Testis (tissue), 2 donors: ENCODE measurements at regions not wholly inside any gene's neighbourhood (a gene's known extent, or its start where the extent isn't known, plus 50 kb on each side); places are given as distances from the start of the nearest gene placed in this dataset.
"Not testable (repeated sequence)": the region's sequence is repeated elsewhere in the genome, so short reads cannot be mapped to it uniquely, and the experiment has no call there.

Experiments
- CTCF ChIP-seq, 3 experiments: fragments of 450-650 bp in 2 of 3; fragments of 200-600 bp in 1 of 3; sonication (generic) in 1 of 3; IDR thresholded peaks; one replicate each; pipeline ENCODE4 v1.5.1; 2016 to 2019; ENCODE audit warnings: antibody characterized with exemption in 3 of 3, mild to moderate bottlenecking in 2 of 3, moderate library complexity in 1 of 3
- POLR2A ChIP-seq: fragments of 450-650 bp; IDR thresholded peaks from one replicate; pipeline ENCODE4 v1.6.1; 2017; ENCODE audit warnings: antibody characterized with exemption, mild to moderate bottlenecking, moderate library complexity

- TF ChIP-seq CTCF (IDR thresholded peaks at IDR 0.05); POLR2A: not testable (repeated sequence)
Observed at GRCh38 chr2:142418699-142419098, 287.9 kb upstream of the LRP1B start.
